ENCODE measurements at regions not wholly inside any gene's neighbourhood (a gene's known extent, or its start where the extent isn't known, plus 50 kb on each side); places are given as distances from the start of the nearest gene placed in this dataset.

GRCh38 chr5:158064334-158065123, 205.6 kb upstream of the CLINT1 start:
- TF ChIP-seq, protein P1, sequence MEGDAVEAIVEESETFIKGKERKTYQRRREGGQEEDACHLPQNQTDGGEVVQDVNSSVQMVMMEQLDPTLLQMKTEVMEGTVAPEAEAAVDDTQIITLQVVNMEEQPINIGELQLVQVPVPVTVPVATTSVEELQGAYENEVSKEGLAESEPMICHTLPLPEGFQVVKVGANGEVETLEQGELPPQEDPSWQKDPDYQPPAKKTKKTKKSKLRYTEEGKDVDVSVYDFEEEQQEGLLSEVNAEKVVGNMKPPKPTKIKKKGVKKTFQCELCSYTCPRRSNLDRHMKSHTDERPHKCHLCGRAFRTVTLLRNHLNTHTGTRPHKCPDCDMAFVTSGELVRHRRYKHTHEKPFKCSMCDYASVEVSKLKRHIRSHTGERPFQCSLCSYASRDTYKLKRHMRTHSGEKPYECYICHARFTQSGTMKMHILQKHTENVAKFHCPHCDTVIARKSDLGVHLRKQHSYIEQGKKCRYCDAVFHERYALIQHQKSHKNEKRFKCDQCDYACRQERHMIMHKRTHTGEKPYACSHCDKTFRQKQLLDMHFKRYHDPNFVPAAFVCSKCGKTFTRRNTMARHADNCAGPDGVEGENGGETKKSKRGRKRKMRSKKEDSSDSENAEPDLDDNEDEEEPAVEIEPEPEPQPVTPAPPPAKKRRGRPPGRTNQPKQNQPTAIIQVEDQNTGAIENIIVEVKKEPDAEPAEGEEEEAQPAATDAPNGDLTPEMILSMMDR (IDR thresholded peaks at IDR 0.05), result no peak
- TF ChIP-seq POLR2AphosphoS5 (IDR thresholded peaks at IDR 0.05), result no peak
